H7 (cell line): ENCODE measurements at regions not wholly inside any gene's neighbourhood (a gene's known extent, or its start where the extent isn't known, plus 50 kb on each side); places are given as distances from the start of the nearest gene placed in this dataset.
A peak's percentile ranks its signal among the peaks of the same experiment; 100 is the strongest.

ENCODE experiments used
- DNase-seq: peaks from one replicate; pipeline ENCODE4 v3.0.0; 2012
- H3K27me3 ChIP-seq: 2 replicates; pipeline ENCODE4 v1.6.0; 2011; ENCODE audit warnings: mild to moderate bottlenecking, low read length; ENCODE audit not compliant: control insufficient read depth, insufficient read depth
- H3K36me3 ChIP-seq: replicated peaks from 2 replicates; pipeline ENCODE4 v1.5.1; 2011; ENCODE audit warnings: low read length; ENCODE audit not compliant: control insufficient read depth, insufficient read depth
- H3K4me3 ChIP-seq: 2 replicates; pipeline ENCODE4 v1.5.1; 2011; ENCODE audit warnings: low read depth, mild to moderate bottlenecking, control low read depth, low read length, moderate library complexity; ENCODE audit not compliant: insufficient read depth

- no peak for DNase-seq
- Histone ChIP-seq H3K27me3 (no peaks in the 10 kb centered on the region; the same call in 1 of the 2 replicates), H3K4me3 (no peak overlapping the region), H3K36me3 (no peaks in the 10 kb centered on the region)
Observed at GRCh38 chr2:105150231-105150630, 91.3 kb upstream of the GPR45 start.

GRCh38 chr2:105154119-105154818, 87.3 kb upstream of the GPR45 start:
- Histone ChIP-seq H3K4me3 (no peak overlapping the region), H3K36me3 (no peaks in the 10 kb centered on the region), H3K27me3 (no peaks in the 10 kb centered on the region)
- no peak for DNase-seq

GRCh38 chr2:105156166-105156565, 85.4 kb upstream of the GPR45 start:
- no peaks in the 10 kb centered on the region for H3K36me3 ChIP-seq
- no peaks in the 10 kb centered on the region for H3K27me3 ChIP-seq
- H3K4me3 ChIP-seq, result no peak overlapping the region
- DNase-seq, result no peak

- Histone ChIP-seq H3K27me3 (no peaks in the 10 kb centered on the region), H3K36me3 (no peaks in the 10 kb centered on the region), H3K4me3 (no peak overlapping the region)
- no peak for DNase-seq
Observed at GRCh38 chr2:105158002-105158401, 83.5 kb upstream of the GPR45 start.

GRCh38 chr2:105166688-105167087, 74.9 kb upstream of the GPR45 start:
- DNase-seq, result peak; percentile 51
- no peaks in the 10 kb centered on the region for H3K27me3 ChIP-seq
- no peaks in the 10 kb centered on the region for H3K36me3 ChIP-seq
- no peak overlapping the region for H3K4me3 ChIP-seq

- Histone ChIP-seq H3K27me3 (no peaks in the 10 kb centered on the region), H3K36me3 (no peaks in the 10 kb centered on the region), H3K4me3 (no peak overlapping the region)
- no peak for DNase-seq
Observed at GRCh38 chr2:105168543-105168942, 73.0 kb upstream of the GPR45 start.

- H3K36me3 ChIP-seq, result no peaks in the 10 kb centered on the region
- no peak overlapping the region for H3K4me3 ChIP-seq
- no peak for DNase-seq
Observed at GRCh38 chr2:105175231-105175630, 66.3 kb upstream of the GPR45 start.

GRCh38 chr2:105176429-105176828, 65.1 kb upstream of the GPR45 start:
- H3K36me3 ChIP-seq, result no peaks in the 10 kb centered on the region
- H3K27me3 ChIP-seq, result peaks cover 11% of the 10 kb centered on the region
- DNase-seq, result no peak
- H3K4me3 ChIP-seq, result no peak overlapping the region

More at GRCh38 chr2:105175231-105175630, 66.3 kb upstream of the GPR45 start:
- H3K27me3 ChIP-seq, result peaks cover 11% of the 10 kb centered on the region

- peaks cover 11% of the 10 kb centered on the region for H3K27me3 ChIP-seq
- DNase-seq, result no peak
- H3K36me3 ChIP-seq, result no peaks in the 10 kb centered on the region
- no peak overlapping the region for H3K4me3 ChIP-seq
Observed at GRCh38 chr2:105177008-105177407, 64.5 kb upstream of the GPR45 start.

GRCh38 chr2:105177536-105178254, 63.8 kb upstream of the GPR45 start:
- DNase-seq, result peak; percentile 69
- peaks cover 11% of the 10 kb centered on the region for H3K27me3 ChIP-seq
- no peaks in the 10 kb centered on the region for H3K36me3 ChIP-seq
- no peak overlapping the region for H3K4me3 ChIP-seq

GRCh38 chr2:105179469-105180372, 61.8 kb upstream of the GPR45 start:
- Histone ChIP-seq H3K27me3 (peaks cover 11% of the 10 kb centered on the region), H3K4me3 (no peak overlapping the region), H3K36me3 (no peaks in the 10 kb centered on the region)
- DNase-seq, result peak; percentile 64

- H3K36me3 ChIP-seq, result no peaks in the 10 kb centered on the region
- peaks cover 11% of the 10 kb centered on the region for H3K27me3 ChIP-seq
- DNase-seq, result peak; percentile 29
- H3K4me3 ChIP-seq, result no peak overlapping the region
Observed at GRCh38 chr2:105180491-105180972, 61.0 kb upstream of the GPR45 start.

GRCh38 chr2:105181282-105181681, 60.3 kb upstream of the GPR45 start:
- H3K27me3 ChIP-seq, result peaks cover 8% of the 10 kb centered on the region
- H3K36me3 ChIP-seq, result no peaks in the 10 kb centered on the region
- DNase-seq, result no peak
- no peak overlapping the region for H3K4me3 ChIP-seq

GRCh38 chr2:105183555-105184323, 57.8 kb upstream of the GPR45 start:
- no peaks in the 10 kb centered on the region for H3K36me3 ChIP-seq
- H3K27me3 ChIP-seq, result no peaks in the 10 kb centered on the region
- no peak overlapping the region for H3K4me3 ChIP-seq
- no peak for DNase-seq
